NOMO-1 treated with DMSO at 0.1 percent for 48 hours (cell line): ENCODE measurements at regions not wholly inside any gene's neighbourhood (a gene's known extent, or its start where the extent isn't known, plus 50 kb on each side); places are given as distances from the start of the nearest gene placed in this dataset.

Experiments used
- DNase-seq: peaks from one replicate; lab custom pipeline; 2025; ENCODE audit not compliant: unreplicated experiment; lab: John Stamatoyannopoulos, UW

DNA sequence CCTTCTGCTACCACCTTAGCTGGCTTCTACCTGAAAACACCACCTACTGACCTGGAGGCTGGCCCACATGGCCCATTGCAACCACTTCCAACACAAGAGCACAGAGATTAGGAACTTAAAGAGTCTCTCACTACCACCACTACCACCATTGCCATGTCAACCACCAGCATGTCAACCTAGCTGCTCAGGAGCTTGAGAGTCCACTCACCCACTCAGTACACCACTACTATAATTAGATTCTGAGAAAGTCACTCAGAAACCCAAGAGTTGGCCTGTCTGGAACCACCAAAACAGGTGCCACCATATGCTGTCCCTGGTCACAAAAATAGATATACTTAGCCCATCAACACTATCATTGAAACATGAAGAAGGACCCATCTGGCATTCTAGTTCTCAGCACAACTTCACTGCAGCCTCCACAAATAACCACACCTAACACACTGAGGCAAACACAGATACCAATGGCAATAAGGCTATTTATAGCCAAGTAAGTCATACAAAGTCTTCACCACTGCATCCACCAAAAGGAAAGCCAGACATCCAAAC, 806.7 kb upstream of the EPHA6 start:
- no peak for DNase-seq

DNA sequence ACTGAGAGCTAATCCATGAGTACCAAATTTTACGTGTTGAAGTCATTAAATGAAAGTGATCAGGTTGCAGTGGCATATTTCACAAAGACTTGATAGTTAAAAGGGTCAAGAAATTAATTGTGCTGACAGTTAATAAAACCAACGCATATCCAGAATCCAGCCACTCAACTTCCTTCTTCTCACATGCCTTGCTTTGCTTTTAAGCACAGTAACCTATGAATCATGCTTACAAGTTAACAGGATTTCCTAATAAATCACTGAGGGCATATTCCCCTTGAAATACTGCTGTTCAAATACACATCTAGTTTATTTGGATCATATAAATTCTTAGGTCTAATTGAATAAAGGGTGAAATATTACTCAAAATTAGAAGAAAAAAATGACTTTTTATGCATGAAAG, 801.5 kb upstream of the EPHA6 start:
- no peak for DNase-seq

DNA sequence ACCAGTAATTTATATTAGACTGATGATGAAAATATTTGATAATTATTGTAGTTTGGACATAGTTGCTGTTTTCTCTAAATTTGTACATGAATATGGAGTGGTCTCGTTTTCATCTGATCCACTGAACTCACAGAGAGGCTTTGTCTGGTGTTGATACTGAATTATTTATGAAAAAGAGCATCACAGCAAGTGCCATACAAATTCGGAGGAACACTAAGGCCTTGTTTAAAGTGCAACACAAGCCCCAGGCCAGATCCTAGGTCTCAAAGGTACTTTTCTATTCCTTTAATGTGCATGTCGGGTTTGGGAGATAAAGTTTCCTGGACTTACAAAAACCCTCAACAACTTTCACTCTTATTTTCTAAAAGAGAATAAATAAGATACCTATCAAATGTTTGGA, 796.8 kb upstream of the EPHA6 start:
- DNase-seq: no peak

DNA sequence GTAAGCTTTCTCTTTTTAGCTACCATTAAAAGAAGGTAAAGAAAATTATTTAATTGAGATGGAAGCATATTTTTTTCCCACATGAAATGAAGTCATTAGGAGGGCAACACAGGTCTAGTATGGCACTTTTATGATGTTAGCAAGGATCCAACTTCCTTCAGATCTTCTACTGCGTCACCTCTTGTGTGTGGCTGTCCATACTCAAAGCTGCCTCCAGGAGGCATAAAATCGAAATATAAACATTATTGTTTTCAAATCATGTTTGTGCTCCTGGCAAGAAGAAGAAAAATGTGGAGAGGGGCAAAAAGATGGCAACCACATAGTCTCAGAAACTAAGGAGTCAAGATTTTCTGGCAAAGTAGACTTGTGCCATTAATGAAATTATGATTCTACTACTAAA, 791.7 kb upstream of the EPHA6 start:
- DNase-seq: no peak

DNA sequence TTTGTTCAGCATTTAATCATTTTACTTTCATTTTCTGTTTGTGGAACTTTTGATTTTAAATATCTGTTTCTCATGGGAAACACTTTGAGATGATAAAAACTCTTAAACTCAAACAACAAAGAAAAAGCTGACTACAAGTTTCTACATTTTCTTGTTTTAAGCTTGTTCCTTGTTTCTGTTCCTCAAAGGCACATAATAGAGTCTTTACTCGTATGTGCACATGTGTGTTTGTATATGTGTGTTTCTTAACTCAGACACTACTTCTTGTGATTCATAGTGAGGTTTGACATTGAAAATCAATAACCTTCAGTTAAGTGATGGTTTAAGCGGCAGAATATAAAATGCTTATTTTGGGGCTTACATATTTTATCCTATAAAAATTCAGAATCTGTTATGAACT, 786.7 kb upstream of the EPHA6 start:
- peak; percentile 10 for DNase-seq

DNA sequence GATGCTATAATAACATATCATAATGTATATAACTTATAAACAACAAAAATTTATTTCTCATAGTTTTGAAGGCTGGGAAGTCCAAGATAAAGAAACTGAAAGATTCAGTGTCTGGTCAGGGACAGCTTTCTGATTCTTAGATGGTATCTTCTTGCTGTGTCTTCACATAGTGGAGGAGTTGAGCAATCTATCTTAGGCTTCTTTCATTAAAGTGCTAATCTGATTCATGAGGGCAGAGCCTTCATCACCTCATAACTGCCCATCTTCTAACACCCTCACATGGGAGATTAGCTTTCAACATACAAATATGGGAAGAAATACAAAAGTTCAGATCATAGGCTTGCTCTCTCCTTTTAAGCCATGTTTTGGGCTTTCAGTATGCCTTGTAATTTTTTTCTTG, 774.8 kb upstream of the EPHA6 start:
- no peak for DNase-seq

DNA sequence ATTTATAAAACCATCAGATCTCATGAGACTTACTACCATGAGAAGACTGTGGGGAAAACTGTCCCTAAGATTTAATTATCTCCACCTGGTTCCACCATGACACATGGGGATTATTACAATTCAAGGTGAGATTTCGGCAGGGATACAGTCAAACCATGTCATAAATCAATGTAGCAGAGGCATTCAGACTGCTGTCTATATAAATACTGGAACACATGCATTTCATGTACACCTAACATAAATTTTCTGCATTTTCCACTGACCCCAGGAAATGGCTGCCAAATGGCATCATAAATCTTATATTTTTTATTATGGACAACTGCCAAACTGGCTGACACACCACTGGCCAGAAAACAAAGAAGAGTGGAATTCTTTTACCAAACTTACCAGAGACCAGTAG, 755.1 kb upstream of the EPHA6 start:
- no peak for DNase-seq

DNA sequence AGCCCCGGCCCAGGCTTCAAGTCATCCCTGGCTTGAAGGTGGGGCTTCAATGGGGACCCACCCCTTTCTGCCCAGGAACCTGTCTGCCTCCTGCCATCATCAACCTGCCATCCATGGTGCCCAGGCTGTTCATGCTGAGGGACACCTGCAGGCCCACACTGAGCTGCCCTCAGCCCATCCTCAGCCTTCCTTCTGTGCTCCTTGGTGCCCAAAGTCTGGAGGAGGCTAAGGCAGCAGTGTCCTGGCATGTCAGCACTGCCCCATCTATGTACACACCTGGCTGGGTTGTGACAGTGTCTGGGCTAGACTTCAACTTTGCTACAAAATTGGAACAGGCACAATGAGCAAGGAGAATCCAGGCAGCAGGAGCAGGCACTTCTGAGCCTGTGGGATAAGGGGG, 745.3 kb upstream of the EPHA6 start:
- no peak for DNase-seq

DNA sequence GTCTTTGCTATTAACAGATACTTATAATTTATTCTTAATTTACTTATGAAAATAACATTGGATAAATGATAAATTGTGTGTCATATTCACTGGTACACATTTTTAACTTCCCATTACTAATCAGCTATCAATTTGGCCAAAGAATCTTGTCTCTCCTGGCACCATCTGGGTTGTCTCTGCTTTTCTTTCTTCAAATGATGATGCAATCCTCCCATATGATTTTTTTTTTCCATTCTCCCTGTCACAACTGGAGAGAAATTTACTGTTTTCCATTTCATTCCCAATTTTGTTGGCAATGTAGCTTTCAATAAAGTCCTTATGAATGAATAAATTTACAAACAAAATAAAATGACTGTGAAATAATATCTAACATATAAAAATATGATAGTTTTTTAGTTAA, 743.7 kb upstream of the EPHA6 start:
- DNase-seq: no peak

DNA sequence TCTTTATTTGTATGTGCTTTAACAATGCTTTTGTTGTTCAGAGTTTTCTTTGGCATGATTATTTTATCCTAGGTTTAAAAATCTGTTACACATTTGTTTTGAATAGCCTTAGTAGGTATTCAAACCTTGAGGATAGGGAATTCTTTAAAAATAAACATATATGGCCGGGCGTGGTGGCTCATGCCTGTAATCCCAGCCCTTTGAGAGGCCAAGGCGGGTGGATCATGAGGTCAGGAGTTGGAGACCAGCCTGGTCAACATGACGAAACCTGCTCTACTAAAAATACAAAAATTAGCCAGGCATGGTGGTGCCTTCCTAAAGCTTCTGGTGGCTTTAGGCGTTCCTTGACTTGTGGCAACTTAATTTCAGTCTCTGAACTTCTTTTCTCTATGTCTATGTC, 743.3 kb upstream of the EPHA6 start:
- DNase-seq: no peak

DNA sequence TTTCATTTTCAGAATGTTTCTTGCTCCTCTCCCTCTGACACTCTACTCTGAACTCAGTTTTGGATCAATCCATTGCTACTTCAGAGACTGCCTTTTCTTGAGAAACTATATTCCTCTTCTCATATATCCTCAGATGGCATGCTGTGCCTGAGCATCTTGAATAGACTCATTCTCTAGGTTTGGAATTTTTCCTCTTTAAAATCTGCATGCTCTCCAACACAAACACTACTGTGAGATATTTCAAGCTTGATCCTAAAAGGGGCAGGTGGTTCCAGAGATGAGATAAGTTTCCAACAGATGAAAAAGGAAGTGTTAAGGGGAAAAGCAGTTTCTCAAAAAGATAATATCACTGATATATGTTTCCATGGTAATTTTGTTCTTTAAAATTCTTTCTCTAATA, 742.2 kb upstream of the EPHA6 start:
- DNase-seq: no peak

DNA sequence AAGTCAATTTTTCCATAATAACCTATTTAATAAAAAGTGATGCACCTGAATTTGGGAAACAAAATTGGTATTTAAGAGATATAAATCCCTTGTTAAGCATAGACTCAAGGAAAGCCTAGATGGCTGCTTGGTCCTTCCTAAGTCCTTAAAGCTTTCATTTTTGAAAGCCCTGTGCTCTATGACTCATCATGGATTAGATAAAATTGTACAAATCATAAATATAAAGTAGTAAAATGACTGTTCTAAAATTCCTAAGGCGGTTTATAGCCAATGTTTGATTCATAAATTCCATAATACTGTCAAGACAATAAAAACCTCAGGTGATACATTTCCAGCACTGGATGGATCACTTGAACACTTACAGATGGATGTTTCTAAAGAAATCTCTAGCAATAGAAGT, 730.8 kb upstream of the EPHA6 start:
- no peak for DNase-seq

DNA sequence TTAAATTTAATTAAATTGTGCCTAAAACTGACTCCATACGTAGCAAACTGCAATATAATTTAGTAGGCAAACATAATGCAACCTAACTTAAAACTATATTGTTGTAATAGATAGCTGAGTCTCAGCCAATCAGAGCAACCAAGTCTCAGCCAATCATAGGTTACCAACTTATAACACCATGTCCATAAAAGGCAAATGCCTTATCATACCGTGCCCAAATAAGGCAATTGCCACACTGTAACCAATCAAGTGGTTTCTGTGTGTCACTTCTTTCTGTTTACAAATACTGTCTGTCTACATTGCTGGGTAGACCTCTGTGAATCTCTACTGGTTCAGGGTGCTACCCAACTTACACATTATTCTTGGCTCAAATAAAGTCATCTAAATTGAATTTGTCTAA, 728.4 kb upstream of the EPHA6 start:
- no peak for DNase-seq

DNA sequence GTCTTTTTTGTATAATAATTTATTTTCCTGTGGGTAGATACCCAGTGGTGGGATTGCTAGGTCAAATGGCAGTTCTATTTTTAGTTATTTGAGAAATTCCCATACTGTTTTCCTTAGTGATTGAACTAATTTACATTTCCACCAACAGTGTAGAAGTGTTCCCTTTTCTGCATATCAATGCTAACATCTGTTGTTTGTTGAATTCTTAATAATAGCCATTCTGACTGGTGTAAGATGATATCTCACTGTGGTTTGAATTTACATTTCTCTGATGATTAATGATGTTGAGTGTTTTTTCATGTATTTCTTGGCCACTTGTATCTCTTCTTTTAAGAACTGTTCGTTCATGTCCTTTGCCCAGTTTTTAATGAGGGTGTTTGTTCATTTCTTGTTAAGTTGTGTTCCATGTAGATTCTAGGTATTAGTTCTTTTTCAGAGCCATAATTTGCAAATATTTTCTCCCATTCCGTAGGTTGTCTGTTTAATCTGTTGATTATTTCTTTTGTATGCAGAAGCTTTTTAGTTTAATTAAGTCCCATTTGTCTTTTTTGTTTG, 713.3 kb upstream of the EPHA6 start:
- DNase-seq: no peak

DNA sequence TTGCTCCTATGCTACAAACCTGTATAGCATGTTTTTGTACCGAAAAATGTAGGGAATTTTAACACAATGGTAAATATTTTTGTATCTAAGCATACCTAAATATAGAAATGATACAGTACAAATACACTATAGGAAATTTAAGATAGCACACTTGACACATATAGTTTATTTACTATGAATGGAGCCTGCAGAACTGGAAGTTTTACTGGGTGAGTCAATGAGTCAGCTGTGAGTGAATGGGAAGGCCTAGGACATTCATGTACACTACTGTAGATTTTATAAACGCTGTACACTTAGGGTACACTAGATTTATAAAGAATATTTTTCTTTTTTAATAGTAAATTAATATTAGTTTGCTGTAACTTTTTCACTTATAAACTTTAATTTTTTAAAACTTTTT, 707.7 kb upstream of the EPHA6 start:
- DNase-seq: no peak
